ENCODE measurements at regions not wholly inside any gene's neighbourhood (a gene's known extent, or its start where the extent isn't known, plus 50 kb on each side); places are given as distances from the start of the nearest gene placed in this dataset.

DNA sequence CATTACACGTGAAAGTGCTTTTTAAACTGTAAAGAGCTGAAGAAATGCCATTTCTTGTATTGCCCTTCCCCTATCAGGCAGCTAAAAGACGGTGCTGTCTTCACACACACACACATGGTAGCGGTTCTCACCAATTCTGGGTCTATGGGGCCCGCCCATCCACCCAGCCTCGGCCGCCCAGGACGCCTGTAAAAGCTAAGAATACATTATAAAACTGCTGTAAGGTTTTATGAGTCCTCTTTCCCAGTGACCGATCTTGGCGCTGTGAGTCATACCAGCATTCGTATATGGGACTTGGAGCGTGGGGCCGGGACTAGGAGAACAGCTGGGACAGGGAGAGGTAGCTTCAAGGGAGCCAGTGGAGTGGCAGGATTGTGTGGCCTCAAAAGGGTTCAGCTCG is 149.7 kb upstream of the CADM1 start:
- TF ChIP-seq, protein P1, sequence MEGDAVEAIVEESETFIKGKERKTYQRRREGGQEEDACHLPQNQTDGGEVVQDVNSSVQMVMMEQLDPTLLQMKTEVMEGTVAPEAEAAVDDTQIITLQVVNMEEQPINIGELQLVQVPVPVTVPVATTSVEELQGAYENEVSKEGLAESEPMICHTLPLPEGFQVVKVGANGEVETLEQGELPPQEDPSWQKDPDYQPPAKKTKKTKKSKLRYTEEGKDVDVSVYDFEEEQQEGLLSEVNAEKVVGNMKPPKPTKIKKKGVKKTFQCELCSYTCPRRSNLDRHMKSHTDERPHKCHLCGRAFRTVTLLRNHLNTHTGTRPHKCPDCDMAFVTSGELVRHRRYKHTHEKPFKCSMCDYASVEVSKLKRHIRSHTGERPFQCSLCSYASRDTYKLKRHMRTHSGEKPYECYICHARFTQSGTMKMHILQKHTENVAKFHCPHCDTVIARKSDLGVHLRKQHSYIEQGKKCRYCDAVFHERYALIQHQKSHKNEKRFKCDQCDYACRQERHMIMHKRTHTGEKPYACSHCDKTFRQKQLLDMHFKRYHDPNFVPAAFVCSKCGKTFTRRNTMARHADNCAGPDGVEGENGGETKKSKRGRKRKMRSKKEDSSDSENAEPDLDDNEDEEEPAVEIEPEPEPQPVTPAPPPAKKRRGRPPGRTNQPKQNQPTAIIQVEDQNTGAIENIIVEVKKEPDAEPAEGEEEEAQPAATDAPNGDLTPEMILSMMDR (IDR thresholded peaks at IDR 0.05) = no peak
- no peak for TF ChIP-seq POLR2A (IDR thresholded peaks at IDR 0.05)
